A549 (cell line): ENCODE measurements at regions not wholly inside any gene's neighbourhood (a gene's known extent, or its start where the extent isn't known, plus 50 kb on each side); places are given as distances from the start of the nearest gene placed in this dataset.

Experiments used
- ATAC-seq, 2 experiments: fragments of 200-7000 bp in 1 of 2; fragments of >200 bp in 1 of 2; cut with Nextera tagmentation in 1 of 2; cut with Tn5 transposase in 1 of 2; 3 replicates each; pipeline versions ENCODE4 v1.8.0 to v1.9.1; 2018 to 2020; ENCODE audit warnings: mild to moderate bottlenecking in 1 of 2, moderate library complexity in 1 of 2
- CTCF ChIA-PET: fragments of 300-600 bp; sonication (Branson Sonifier 250); formaldehyde crosslinking; extraction: SDS; loops from one replicate; lab custom pipeline; 2021; ENCODE audit warnings: antibody characterized with exemption, inconsistent platforms; lab: Yijun Ruan, JAX
- POLR2A ChIA-PET: fragments of 350-600 bp; formaldehyde crosslinking; extraction: SDS; loops from one replicate; lab custom pipeline; 2021; ENCODE audit warnings: antibody characterized with exemption, inconsistent platforms; lab: Yijun Ruan, JAX
- DNase-seq, 2 experiments: peaks; one replicate each; pipeline versions ENCODE4 v3.0.0 to v3.0.0-alpha.2; 2011 to 2016; ENCODE audit warnings: low read depth in 1 of 2, low spot score in 1 of 2
- FAIRE-seq: peaks from 2 replicates; lab custom pipeline; 2011; peaks lifted over from hg19 to GRCh38; lab: Jason Lieb, UNC
- H3K27ac ChIP-seq, 2 experiments: fragments of >200 bp; sonication (Bioruptor Twin); formaldehyde crosslinking; 3 replicates each; pipeline ENCODE4 v1.5.1; 2016 to 2017
- H3K4me1 ChIP-seq: fragments of >200 bp; sonication (Bioruptor Twin); formaldehyde crosslinking; 3 replicates; pipeline ENCODE4 v1.6.1; 2016
- H3K4me2 ChIP-seq: fragments of >200 bp; sonication (Bioruptor Twin); formaldehyde crosslinking; 3 replicates; pipeline ENCODE4 v1.6.1; 2016
- H3K4me3 ChIP-seq: fragments of >200 bp; sonication (Bioruptor Twin); formaldehyde crosslinking; 3 replicates; pipeline ENCODE4 v1.5.1; 2016
- H3K9me3 ChIP-seq: fragments of >200 bp; sonication (Bioruptor Twin); formaldehyde crosslinking; 3 replicates; pipeline ENCODE4 v1.6.1; 2016
- CBX8 ChIP-seq: fragments of 200-600 bp; sonication (generic); IDR thresholded peaks from 2 replicates; pipeline ENCODE4 v1.6.1; 2016
- CHD2 ChIP-seq: fragments of 150-350 bp; IDR thresholded peaks from 2 replicates; pipeline ENCODE4 v1.6.1; 2014; ENCODE audit warnings: low read length; ENCODE audit not compliant: partially characterized antibody
- EHF ChIP-seq: fragments of 250-450 bp; sonication (Bioruptor Pico); IDR thresholded peaks from 2 replicates; pipeline ENCODE4 v1.5.0; 2020; ENCODE audit warnings: mild to moderate bottlenecking
- EP300 ChIP-seq, 2 experiments: fragments of >200 bp; sonication (Bioruptor Twin); formaldehyde crosslinking; IDR thresholded peaks; 2 replicates in 1 of 2; 3 replicates in 1 of 2; pipeline ENCODE4 v1.6.1; 2016 to 2017
- ESRRA ChIP-seq: fragments of 150-350 bp; IDR thresholded peaks from 2 replicates; pipeline ENCODE4 v1.6.1; 2014; ENCODE audit warnings: mild to moderate bottlenecking, low read length, borderline replicate concordance
- FOSB ChIP-seq: fragments of 250-450 bp; sonication (Bioruptor Pico); IDR thresholded peaks from 2 replicates; pipeline ENCODE4 v1.5.0; 2020; ENCODE audit warnings: mild to moderate bottlenecking, moderate library complexity
- FOSL2 ChIP-seq, 2 experiments: fragments of 450-650 bp in 1 of 2; fragments of >200 bp in 1 of 2; sonication (Bioruptor Twin) in 1 of 2; formaldehyde crosslinking; IDR thresholded peaks; 2 replicates each; pipeline versions ENCODE4 v1.5.0 to v1.6.1; 2016 to 2020; ENCODE audit warnings: mild to moderate bottlenecking in 1 of 2, moderate library complexity in 1 of 2
- GATA3 ChIP-seq: IDR thresholded peaks from 2 replicates; pipeline ENCODE4 v1.6.1; 2012; ENCODE audit warnings: borderline replicate concordance
- HDAC2 ChIP-seq: fragments of 200-600 bp; sonication (generic); IDR thresholded peaks from 2 replicates; pipeline ENCODE4 v1.6.1; 2016
- HOXA7 ChIP-seq: fragments of 250-450 bp; sonication (Bioruptor Pico); IDR thresholded peaks from 2 replicates; pipeline ENCODE4 v1.5.0; 2020; ENCODE audit warnings: mild to moderate bottlenecking, moderate library complexity
- HOXB13 ChIP-seq: fragments of 250-450 bp; sonication (Bioruptor Pico); IDR thresholded peaks from 2 replicates; pipeline ENCODE4 v1.5.0; 2020; ENCODE audit warnings: low read depth, mild to moderate bottlenecking, moderate library complexity
- JUN ChIP-seq, 2 experiments: fragments of >200 bp; sonication (Bioruptor Twin); formaldehyde crosslinking; IDR thresholded peaks; 2 replicates in 1 of 2; 3 replicates in 1 of 2; pipeline ENCODE4 v1.6.1; 2016 to 2017
- KDM5A ChIP-seq: fragments of 200-600 bp; sonication (generic); IDR thresholded peaks from 2 replicates; pipeline ENCODE4 v1.6.1; 2016; ENCODE audit warnings: antibody characterized with exemption, mild to moderate bottlenecking
- NFE2L2 ChIP-seq: fragments of 150-350 bp; conservative IDR thresholded peaks from 2 replicates; pipeline ENCODE4 v1.6.1; 2014; ENCODE audit warnings: low read length
- NR3C1 ChIP-seq: fragments of >200 bp; sonication (Bioruptor Twin); formaldehyde crosslinking; IDR thresholded peaks from 3 replicates; pipeline ENCODE4 v1.6.1; 2017
- POLR2A ChIP-seq: IDR thresholded peaks from 2 replicates; pipeline ENCODE4 v1.6.1; 2012; ENCODE audit warnings: mild to moderate bottlenecking, low read length
- RAD21 ChIP-seq, 2 experiments: fragments of >200 bp in 1 of 2; sonication (Bioruptor Twin) in 1 of 2; formaldehyde crosslinking in 1 of 2; IDR thresholded peaks in 1 of 2; conservative IDR thresholded peaks in 1 of 2; 2 replicates in 1 of 2; 3 replicates in 1 of 2; pipeline ENCODE4 v1.6.1; 2012 to 2018; ENCODE audit warnings: inconsistent platforms in 1 of 2
- RARB ChIP-seq: fragments of 250-450 bp; sonication (Bioruptor Pico); IDR thresholded peaks from 2 replicates; pipeline ENCODE4 v1.8.0; 2021; ENCODE audit warnings: mild to moderate bottlenecking, moderate library complexity
- RFX5 ChIP-seq: fragments of 450-650 bp; IDR thresholded peaks from 2 replicates; pipeline ENCODE4 v1.7.1; 2014; ENCODE audit warnings: antibody characterized with exemption, mild to moderate bottlenecking, moderate library complexity
- RNF2 ChIP-seq: fragments of 200-600 bp; sonication (generic); IDR thresholded peaks from 2 replicates; pipeline ENCODE4 v1.6.1; 2016; ENCODE audit warnings: low read depth, mild to moderate bottlenecking, antibody characterized with exemption, moderate library complexity, borderline replicate concordance
- SREBF2 ChIP-seq: fragments of 450-650 bp; IDR thresholded peaks from 2 replicates; pipeline ENCODE4 v1.6.1; 2014; ENCODE audit warnings: mild to moderate bottlenecking, moderate library complexity
- TFCP2L1 ChIP-seq: fragments of 250-450 bp; sonication (Bioruptor Pico); IDR thresholded peaks from 2 replicates; pipeline ENCODE4 v1.5.0; 2021; ENCODE audit warnings: mild to moderate bottlenecking
- ZFP36 ChIP-seq: fragments of 450-650 bp; IDR thresholded peaks from 2 replicates; pipeline ENCODE4 v1.6.1; 2014; ENCODE audit warnings: borderline replicate concordance; ENCODE audit not compliant: partially characterized antibody
- ZNF302 ChIP-seq: fragments of 250-450 bp; sonication (Bioruptor Pico); IDR thresholded peaks from 2 replicates; pipeline ENCODE4 v1.9.0; 2021; ENCODE audit warnings: inconsistent platforms, mild to moderate bottlenecking, moderate library complexity
- WGBS: methylation state at CpG from one replicate; pipeline ENCODE4 v1.1.6; 2017; ENCODE audit errors: missing lambda C conversion rate; 5-methylcytosine and 5-hydroxymethylcytosine counted together
- TF ChIP-seq, protein P1 (sequence below): fragments of 450-650 bp; IDR thresholded peaks from 2 replicates; pipeline ENCODE4 v1.6.1; 2014; ENCODE audit warnings: antibody characterized with exemption
- TF ChIP-seq, protein P2 (sequence below): IDR thresholded peaks from 2 replicates; pipeline ENCODE4 v1.6.1; 2012
- TF ChIP-seq, protein P3 (sequence below): fragments of 200-600 bp; sonication (generic); IDR thresholded peaks from 2 replicates; pipeline ENCODE4 v1.6.1; 2016; ENCODE audit warnings: antibody characterized with exemption, mild to moderate bottlenecking, moderate library complexity
- TF ChIP-seq, protein P4 (sequence below): IDR thresholded peaks from 2 replicates; pipeline ENCODE4 v1.6.1; 2012
- TF ChIP-seq, protein P5 (sequence below): IDR thresholded peaks from 2 replicates; pipeline ENCODE4 v1.6.1; 2012; ENCODE audit warnings: low read depth, borderline replicate concordance

DNA sequence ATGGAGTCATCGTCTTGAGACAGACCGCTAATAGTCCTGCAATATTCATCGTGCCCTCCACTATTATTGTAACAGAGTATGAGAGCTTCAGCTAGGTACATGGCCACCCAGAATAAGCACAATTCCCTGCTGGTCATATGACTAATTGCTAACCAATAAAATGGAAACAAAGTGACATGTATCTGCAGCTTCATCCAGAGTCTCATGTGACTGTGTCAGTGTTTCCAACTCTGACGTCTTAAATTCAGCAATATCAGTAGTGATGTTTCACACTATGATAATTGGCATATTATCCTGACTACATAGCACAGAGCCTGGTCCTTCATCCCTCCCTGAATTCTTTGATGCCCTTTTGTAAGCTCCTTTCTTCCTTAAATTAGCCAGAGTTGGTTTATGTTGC is 167.4 kb downstream of the RPS29 start:
- FAIRE-seq, result no peak
- TF ChIP-seq EP300 (IDR thresholded peaks at IDR 0.05) (no peak), JUN (IDR thresholded peaks at IDR 0.05) (no peak), NFE2L2 (no peak), RAD21 (conservative IDR thresholded peaks at IDR 0.05 in 1 of 2, IDR thresholded peaks at IDR 0.05 in 1 of 2) (no peak), HDAC2 (no peak), RARB (no peak), HOXB13 (CRISPR knock-in tag) (no peak), POLR2A (no peak), KDM5A (no peak), RNF2 (no peak), TFCP2L1 (CRISPR knock-in tag) (no peak), NR3C1 (no peak), HOXA7 (no peak)
- TF ChIP-seq, protein P1, sequence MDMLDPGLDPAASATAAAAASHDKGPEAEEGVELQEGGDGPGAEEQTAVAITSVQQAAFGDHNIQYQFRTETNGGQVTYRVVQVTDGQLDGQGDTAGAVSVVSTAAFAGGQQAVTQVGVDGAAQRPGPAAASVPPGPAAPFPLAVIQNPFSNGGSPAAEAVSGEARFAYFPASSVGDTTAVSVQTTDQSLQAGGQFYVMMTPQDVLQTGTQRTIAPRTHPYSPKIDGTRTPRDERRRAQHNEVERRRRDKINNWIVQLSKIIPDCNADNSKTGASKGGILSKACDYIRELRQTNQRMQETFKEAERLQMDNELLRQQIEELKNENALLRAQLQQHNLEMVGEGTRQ, result no peak
- TF ChIP-seq, protein P2, sequence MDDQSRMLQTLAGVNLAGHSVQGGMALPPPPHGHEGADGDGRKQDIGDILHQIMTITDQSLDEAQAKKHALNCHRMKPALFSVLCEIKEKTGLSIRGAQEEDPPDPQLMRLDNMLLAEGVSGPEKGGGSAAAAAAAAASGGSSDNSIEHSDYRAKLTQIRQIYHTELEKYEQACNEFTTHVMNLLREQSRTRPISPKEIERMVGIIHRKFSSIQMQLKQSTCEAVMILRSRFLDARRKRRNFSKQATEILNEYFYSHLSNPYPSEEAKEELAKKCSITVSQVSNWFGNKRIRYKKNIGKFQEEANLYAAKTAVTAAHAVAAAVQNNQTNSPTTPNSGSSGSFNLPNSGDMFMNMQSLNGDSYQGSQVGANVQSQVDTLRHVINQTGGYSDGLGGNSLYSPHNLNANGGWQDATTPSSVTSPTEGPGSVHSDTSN, result no peak
- no peak for ATAC-seq
- no peak for DNase-seq
- no peak overlapping the region for H3K4me2 ChIP-seq
- WGBS, result 31% methylated on average over 4 of the region's 4 CpGs
- H3K4me3 ChIP-seq, result no peak overlapping the region
- H3K27ac ChIP-seq, result no peak overlapping the region
- no peaks in the 10 kb centered on the region for H3K4me1 ChIP-seq
- ChIA-PET CTCF (no interaction called here), POLR2A (no interaction called here)
- H3K9me3 ChIP-seq, result no peaks in the 10 kb centered on the region

DNA sequence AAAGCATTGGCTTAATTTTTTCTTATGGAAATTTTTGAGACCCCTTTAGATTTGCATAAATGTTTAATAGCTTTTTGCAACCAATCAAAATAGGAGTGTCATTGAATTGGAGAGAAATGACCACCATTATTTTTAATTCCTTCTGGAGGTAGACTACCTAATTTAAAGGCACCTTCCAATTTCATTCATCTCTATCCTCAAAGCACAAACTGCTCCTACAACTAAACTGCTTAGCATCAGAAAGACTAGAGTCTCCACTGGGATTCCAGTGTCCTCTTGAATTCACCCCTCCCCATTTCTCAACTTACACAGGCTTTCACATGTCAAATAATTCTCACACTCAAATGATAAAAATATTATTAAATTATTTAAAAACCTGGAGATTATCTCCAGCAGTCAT is 168.4 kb downstream of the RPS29 start:
- POLR2A ChIA-PET, result no interaction called here

DNA sequence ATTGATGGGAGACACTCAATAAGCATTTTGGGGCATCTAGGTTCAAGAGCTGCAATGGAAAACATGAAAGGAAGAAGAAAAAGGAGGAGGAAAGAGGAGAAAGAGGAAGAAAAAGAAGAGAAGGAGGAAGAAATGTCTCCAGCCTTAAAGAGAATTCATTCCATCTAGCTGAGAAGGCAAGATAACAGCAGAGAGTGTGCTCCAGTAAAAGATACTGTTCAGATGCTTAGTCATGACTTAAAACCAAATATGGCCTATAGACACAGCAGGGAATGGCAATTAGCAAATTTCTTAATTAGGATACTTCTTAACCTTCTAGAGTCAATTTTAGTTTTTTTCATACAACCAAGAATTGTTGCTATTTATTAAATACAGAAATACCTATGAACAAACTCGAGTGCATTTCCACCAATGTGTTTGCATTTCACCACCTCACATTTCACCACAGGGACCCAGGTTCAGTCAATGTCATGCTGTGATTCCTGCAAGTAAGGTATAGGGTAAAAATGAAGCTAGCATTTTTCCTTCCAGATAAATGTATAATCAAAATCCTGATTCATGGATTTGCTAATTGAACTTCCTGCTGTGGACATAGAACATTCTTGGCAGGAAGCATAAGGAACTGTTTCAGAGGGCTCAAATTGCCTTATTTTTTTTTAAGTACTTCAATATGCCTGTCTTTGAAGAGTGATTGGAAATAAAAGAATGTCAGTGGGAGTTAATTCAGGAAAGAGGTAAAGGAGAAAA is 177.8 kb downstream of the RPS29 start:
- Histone ChIP-seq H3K4me2 (no peak overlapping the region), H3K4me3 (no peak overlapping the region), H3K9me3 (no peaks in the 10 kb centered on the region), H3K4me1 (no peaks in the 10 kb centered on the region), H3K27ac (no peak overlapping the region)
- FAIRE-seq (no peak), DNase-seq (no peak), ATAC-seq (no peak)
- CTCF ChIA-PET, result no interaction called here
- 0% methylated on average over 1 of the region's 1 CpG for WGBS
- no peak for TF ChIP-seq ZNF302 (CRISPR knock-in tag)
- TF ChIP-seq EP300 (IDR thresholded peaks at IDR 0.05), result no peak
- no peak for TF ChIP-seq RNF2
- TF ChIP-seq, protein P3, sequence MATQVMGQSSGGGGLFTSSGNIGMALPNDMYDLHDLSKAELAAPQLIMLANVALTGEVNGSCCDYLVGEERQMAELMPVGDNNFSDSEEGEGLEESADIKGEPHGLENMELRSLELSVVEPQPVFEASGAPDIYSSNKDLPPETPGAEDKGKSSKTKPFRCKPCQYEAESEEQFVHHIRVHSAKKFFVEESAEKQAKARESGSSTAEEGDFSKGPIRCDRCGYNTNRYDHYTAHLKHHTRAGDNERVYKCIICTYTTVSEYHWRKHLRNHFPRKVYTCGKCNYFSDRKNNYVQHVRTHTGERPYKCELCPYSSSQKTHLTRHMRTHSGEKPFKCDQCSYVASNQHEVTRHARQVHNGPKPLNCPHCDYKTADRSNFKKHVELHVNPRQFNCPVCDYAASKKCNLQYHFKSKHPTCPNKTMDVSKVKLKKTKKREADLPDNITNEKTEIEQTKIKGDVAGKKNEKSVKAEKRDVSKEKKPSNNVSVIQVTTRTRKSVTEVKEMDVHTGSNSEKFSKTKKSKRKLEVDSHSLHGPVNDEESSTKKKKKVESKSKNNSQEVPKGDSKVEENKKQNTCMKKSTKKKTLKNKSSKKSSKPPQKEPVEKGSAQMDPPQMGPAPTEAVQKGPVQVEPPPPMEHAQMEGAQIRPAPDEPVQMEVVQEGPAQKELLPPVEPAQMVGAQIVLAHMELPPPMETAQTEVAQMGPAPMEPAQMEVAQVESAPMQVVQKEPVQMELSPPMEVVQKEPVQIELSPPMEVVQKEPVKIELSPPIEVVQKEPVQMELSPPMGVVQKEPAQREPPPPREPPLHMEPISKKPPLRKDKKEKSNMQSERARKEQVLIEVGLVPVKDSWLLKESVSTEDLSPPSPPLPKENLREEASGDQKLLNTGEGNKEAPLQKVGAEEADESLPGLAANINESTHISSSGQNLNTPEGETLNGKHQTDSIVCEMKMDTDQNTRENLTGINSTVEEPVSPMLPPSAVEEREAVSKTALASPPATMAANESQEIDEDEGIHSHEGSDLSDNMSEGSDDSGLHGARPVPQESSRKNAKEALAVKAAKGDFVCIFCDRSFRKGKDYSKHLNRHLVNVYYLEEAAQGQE, result no peak
- TF ChIP-seq SREBF2, result no peak
- no peak for TF ChIP-seq RAD21 (conservative IDR thresholded peaks at IDR 0.05 in 1 of 2, IDR thresholded peaks at IDR 0.05 in 1 of 2)
- no peak for TF ChIP-seq KDM5A
- TF ChIP-seq, protein P4, sequence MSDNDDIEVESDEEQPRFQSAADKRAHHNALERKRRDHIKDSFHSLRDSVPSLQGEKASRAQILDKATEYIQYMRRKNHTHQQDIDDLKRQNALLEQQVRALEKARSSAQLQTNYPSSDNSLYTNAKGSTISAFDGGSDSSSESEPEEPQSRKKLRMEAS, result no peak
- TF ChIP-seq GATA3, result no peak
- TF ChIP-seq POLR2A, result no peak
- no peak for TF ChIP-seq NFE2L2
- no peak for TF ChIP-seq FOSL2 (IDR thresholded peaks at IDR 0.05)
- no peak for TF ChIP-seq FOSL2 (CRISPR knock-in tag; IDR thresholded peaks at IDR 0.05)
- POLR2A ChIA-PET, result no interaction called here

More for the DNA sequence above, 168.4 kb downstream of the RPS29 start:
- no peak for FAIRE-seq
- CTCF ChIA-PET, result no interaction called here
- Histone ChIP-seq H3K4me2 (no peak overlapping the region), H3K4me3 (no peak overlapping the region), H3K9me3 (no peaks in the 10 kb centered on the region), H3K4me1 (no peaks in the 10 kb centered on the region), H3K27ac (no peak overlapping the region)
- no peak for DNase-seq
- no peak for ATAC-seq
- no peak for TF ChIP-seq RFX5
- no peak for TF ChIP-seq HOXA7
- TF ChIP-seq ZFP36, result no peak
- no peak for TF ChIP-seq JUN (IDR thresholded peaks at IDR 0.05)
- no peak for TF ChIP-seq CBX8
- TF ChIP-seq FOSB (CRISPR knock-in tag), result no peak
- TF ChIP-seq, protein P5, sequence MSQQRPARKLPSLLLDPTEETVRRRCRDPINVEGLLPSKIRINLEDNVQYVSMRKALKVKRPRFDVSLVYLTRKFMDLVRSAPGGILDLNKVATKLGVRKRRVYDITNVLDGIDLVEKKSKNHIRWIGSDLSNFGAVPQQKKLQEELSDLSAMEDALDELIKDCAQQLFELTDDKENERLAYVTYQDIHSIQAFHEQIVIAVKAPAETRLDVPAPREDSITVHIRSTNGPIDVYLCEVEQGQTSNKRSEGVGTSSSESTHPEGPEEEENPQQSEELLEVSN, result no peak
- TF ChIP-seq EHF, result no peak
- TF ChIP-seq ESRRA, result no peak
- no peak for TF ChIP-seq CHD2
